ENCODE measurements at regions not wholly inside any gene's neighbourhood (a gene's known extent, or its start where the extent isn't known, plus 50 kb on each side); places are given as distances from the start of the nearest gene placed in this dataset.

DNA sequence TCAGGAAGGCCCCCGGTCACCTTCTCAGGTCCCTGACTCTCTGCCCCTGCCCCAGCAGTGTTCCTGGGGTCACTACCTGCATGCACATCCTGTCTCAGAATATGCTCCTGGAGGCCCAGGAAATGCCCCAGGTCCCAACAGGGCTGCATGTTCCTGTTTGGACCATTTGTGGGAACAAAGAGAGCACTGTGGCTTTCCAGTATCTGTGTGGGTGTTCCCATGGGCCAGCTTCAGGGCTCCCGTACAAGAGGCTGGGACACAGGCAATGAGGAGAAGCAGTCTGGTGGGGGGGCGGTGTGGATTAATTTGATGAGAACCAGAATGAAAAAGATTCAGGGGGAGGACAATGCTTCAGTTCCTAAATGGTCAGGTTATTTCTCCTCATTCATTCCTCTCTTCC, 61.5 kb upstream of the GGTLC1 start:
- TF ChIP-seq, protein P1, sequence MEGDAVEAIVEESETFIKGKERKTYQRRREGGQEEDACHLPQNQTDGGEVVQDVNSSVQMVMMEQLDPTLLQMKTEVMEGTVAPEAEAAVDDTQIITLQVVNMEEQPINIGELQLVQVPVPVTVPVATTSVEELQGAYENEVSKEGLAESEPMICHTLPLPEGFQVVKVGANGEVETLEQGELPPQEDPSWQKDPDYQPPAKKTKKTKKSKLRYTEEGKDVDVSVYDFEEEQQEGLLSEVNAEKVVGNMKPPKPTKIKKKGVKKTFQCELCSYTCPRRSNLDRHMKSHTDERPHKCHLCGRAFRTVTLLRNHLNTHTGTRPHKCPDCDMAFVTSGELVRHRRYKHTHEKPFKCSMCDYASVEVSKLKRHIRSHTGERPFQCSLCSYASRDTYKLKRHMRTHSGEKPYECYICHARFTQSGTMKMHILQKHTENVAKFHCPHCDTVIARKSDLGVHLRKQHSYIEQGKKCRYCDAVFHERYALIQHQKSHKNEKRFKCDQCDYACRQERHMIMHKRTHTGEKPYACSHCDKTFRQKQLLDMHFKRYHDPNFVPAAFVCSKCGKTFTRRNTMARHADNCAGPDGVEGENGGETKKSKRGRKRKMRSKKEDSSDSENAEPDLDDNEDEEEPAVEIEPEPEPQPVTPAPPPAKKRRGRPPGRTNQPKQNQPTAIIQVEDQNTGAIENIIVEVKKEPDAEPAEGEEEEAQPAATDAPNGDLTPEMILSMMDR (IDR thresholded peaks at IDR 0.05): no peak
- TF ChIP-seq POLR2A (IDR thresholded peaks at IDR 0.05): no peak
- TF ChIP-seq EP300 (IDR thresholded peaks at IDR 0.05): no peak

Measured in tibial nerve (tissue), 4 donors.